ENCODE measurements at regions not wholly inside any gene's neighbourhood (a gene's known extent, or its start where the extent isn't known, plus 50 kb on each side); places are given as distances from the start of the nearest gene placed in this dataset.

- Histone ChIP-seq H3K9me3 (ENCODE audit: control insufficient read depth, insufficient read depth, low read length) (no peaks in the 10 kb centered on the region), H2AK9ac (replicated peaks; ENCODE audit: low read depth, low read length, poor library complexity) (no peak overlapping the region), H3K14ac (replicated peaks; ENCODE audit: low read depth, low read length) (no peak overlapping the region), H3K4me3 (ENCODE audit: insufficient read depth, low read depth, low read length) (no peak overlapping the region), H2BK20ac (ENCODE audit: low read depth, low read length) (no peak overlapping the region), H4K8ac (ENCODE audit: low read depth in 2 of 2, low read length in 2 of 2) (no peak overlapping the region), H3K9me1 (ENCODE audit: insufficient read depth, low read length) (no peaks in the 10 kb centered on the region), H3K79me1 (ENCODE audit: low read depth in 1 of 2, low read length in 2 of 2) (no peaks in the 10 kb centered on the region), H3K4ac (ENCODE audit: low read depth, low read length) (no peak overlapping the region), H3K9ac (ENCODE audit: low read depth, low read length) (no peak overlapping the region), H3K23ac (ENCODE audit: low read depth, low read length) (no peak overlapping the region), H3K27me3 (ENCODE audit: control insufficient read depth, insufficient read depth, low read length) (no peaks in the 10 kb centered on the region), H3K27ac (ENCODE audit: insufficient read depth, low read length) (no peak overlapping the region), H3K4me1 (ENCODE audit: control insufficient read depth, insufficient read depth, low read length) (peaks cover 5% of the 10 kb centered on the region; the same call in 1 of the 2 replicates), H4K20me1 (ENCODE audit: insufficient read depth, low read length) (no peaks in the 10 kb centered on the region), H4K91ac (ENCODE audit: insufficient read depth, low read depth, low read length) (no peak overlapping the region), H2BK120ac (ENCODE audit: low read depth, low read length) (no peak overlapping the region), H3K18ac (ENCODE audit: low read depth, low read length) (no peak overlapping the region), H2AFZ (replicated peaks; ENCODE audit: low read length, poor library complexity) (no peak overlapping the region), H3K36me3 (ENCODE audit: control insufficient read depth, insufficient read depth, low read length) (no peaks in the 10 kb centered on the region), H3K4me2 (ENCODE audit: low read depth, low read length) (no peak overlapping the region), H4K5ac (ENCODE audit: low read depth, low read length) (no peak overlapping the region), H2BK5ac (ENCODE audit: low read depth, low read length, poor library complexity, severe bottlenecking) (no peak overlapping the region), H2BK15ac (ENCODE audit: low read depth, low read length) (no peak overlapping the region), H2AK5ac (ENCODE audit: low read depth, low read length) (no peak overlapping the region), H3K56ac (ENCODE audit: extremely low read depth, insufficient read depth, low read length) (no peak overlapping the region)
- BruUV-seq (replicated peaks): no TSS peak
- in situ Hi-C loops (cut with MboI; ENCODE audit: low sequenced_read_pairs): no loop called here
- ChIA-PET CTCF (no interaction called here), POLR2A (ENCODE audit: unreplicated experiment) (no interaction called here)
- intact Hi-C loops (cut with micrococcal nuclease): no loop called here
- ATAC-seq (ENCODE audit: low read depth) (no peak), DNase-seq (no peak)
- dilution Hi-C loops (cut with HindIII; ENCODE audit: low sequenced_read_pairs, unreplicated experiment): no loop called here
- WGBS, 2 experiments (ENCODE audit: extremely low coverage in 2 of 2, insufficient read length in 1 of 2): no CpG with 5 or more reads among the region's 1 CpG
- no peak for TF ChIP-seq RFX5 (IDR thresholded peaks at IDR 0.05; ENCODE audit: low read depth, low read length)
- TF ChIP-seq SMC3 (IDR thresholded peaks at IDR 0.05; ENCODE audit: low read depth, low read length): no peak
- TF ChIP-seq, protein P1, sequence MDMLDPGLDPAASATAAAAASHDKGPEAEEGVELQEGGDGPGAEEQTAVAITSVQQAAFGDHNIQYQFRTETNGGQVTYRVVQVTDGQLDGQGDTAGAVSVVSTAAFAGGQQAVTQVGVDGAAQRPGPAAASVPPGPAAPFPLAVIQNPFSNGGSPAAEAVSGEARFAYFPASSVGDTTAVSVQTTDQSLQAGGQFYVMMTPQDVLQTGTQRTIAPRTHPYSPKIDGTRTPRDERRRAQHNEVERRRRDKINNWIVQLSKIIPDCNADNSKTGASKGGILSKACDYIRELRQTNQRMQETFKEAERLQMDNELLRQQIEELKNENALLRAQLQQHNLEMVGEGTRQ (IDR thresholded peaks at IDR 0.05; ENCODE audit: low read depth, low read length): no peak
- no peak for TF ChIP-seq NFE2L2 (IDR thresholded peaks at IDR 0.05; ENCODE audit: low read depth, low read length)
- TF ChIP-seq CEBPB (IDR thresholded peaks at IDR 0.05; ENCODE audit: low read depth, low read length): no peak
- TF ChIP-seq FOS (IDR thresholded peaks at IDR 0.05; ENCODE audit: low read depth, low read length): no peak
- TF ChIP-seq RAD21 (IDR thresholded peaks at IDR 0.05; ENCODE audit: low read length): no peak
- no peak for TF ChIP-seq POLR2A (IDR thresholded peaks at IDR 0.05; ENCODE audit: low read depth, low read length)
- TF ChIP-seq, protein P2, sequence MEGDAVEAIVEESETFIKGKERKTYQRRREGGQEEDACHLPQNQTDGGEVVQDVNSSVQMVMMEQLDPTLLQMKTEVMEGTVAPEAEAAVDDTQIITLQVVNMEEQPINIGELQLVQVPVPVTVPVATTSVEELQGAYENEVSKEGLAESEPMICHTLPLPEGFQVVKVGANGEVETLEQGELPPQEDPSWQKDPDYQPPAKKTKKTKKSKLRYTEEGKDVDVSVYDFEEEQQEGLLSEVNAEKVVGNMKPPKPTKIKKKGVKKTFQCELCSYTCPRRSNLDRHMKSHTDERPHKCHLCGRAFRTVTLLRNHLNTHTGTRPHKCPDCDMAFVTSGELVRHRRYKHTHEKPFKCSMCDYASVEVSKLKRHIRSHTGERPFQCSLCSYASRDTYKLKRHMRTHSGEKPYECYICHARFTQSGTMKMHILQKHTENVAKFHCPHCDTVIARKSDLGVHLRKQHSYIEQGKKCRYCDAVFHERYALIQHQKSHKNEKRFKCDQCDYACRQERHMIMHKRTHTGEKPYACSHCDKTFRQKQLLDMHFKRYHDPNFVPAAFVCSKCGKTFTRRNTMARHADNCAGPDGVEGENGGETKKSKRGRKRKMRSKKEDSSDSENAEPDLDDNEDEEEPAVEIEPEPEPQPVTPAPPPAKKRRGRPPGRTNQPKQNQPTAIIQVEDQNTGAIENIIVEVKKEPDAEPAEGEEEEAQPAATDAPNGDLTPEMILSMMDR (conservative IDR thresholded peaks at IDR 0.05; ENCODE audit: low read depth, low read length): no peak
Measured at GRCh38 chr13:90416938-90417337, 930.5 kb upstream of the MIR17HG start.

Measured in IMR-90 (cell line).